BE2C (cell line): ENCODE measurements at regions not wholly inside any gene's neighbourhood (a gene's known extent, or its start where the extent isn't known, plus 50 kb on each side); places are given as distances from the start of the nearest gene placed in this dataset.

Experiments used
- DNase-seq: peaks from one replicate; pipeline ENCODE4 v3.0.0-alpha.2; 2020
- H3K27me3 ChIP-seq: fragments of 250-450 bp; sonication (Bioruptor Pico); 2 replicates; pipeline ENCODE4 v1.5.1; 2020; ENCODE audit warnings: mild to moderate bottlenecking
- H3K36me3 ChIP-seq: fragments of 250-450 bp; sonication (Bioruptor Pico); 2 replicates; pipeline ENCODE4 v1.5.1; 2020; ENCODE audit warnings: mild to moderate bottlenecking
- H3K4me1 ChIP-seq: fragments of 250-450 bp; sonication (Bioruptor Pico); 2 replicates; pipeline ENCODE4 v1.5.1; 2020
- H3K4me3 ChIP-seq: 2 replicates; pipeline ENCODE4 v1.5.1; 2011; ENCODE audit warnings: low read depth, low read length
- H3K9me3 ChIP-seq: fragments of 250-450 bp; sonication (Bioruptor Pico); 2 replicates; pipeline ENCODE4 v1.5.1; 2020
- CTCF ChIP-seq: IDR thresholded peaks from 2 replicates; pipeline ENCODE4 v1.5.1; 2012; ENCODE audit warnings: mild to moderate bottlenecking, low read depth, low read length

GRCh38 chr11:129614256-129614944 is 201.2 kb upstream of the TMEM45B start:
- Histone ChIP-seq H3K4me1 (no peaks in the 10 kb centered on the region), H3K9me3 (no peaks in the 10 kb centered on the region), H3K36me3 (no peaks in the 10 kb centered on the region), H3K4me3 (no peak overlapping the region), H3K27me3 (no peaks in the 10 kb centered on the region)
- no peak for DNase-seq
- no peak for TF ChIP-seq CTCF

DNA sequence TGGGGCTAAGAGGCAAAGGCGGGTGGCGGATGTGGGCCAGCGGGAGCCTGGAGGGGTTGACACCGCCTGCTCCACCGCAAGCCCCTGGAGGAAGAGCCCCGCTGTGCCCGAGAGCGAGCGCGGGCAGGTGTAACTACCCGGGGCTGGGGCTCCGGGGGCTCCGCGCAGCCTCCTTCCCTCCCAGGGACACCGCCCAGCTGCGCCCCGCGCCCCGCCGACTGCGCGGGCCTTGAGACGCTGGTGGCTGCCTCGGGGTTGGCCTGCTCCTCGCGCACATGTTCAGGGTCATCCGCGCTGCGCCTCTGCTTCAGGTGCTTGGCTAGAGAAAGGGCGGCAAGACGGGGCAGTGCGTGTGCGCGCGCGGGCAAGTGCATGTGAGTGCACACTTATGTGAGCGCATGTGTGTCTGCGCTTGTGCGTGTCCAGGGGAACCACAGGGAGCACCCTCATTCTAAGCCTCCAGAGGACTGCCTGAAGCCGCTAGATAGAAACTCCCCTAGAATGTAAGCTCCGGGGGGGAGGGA is 197.5 kb upstream of the TMEM45B start:
- no peak for DNase-seq
- TF ChIP-seq CTCF: no peak
- no peaks in the 10 kb centered on the region for H3K27me3 ChIP-seq
- H3K36me3 ChIP-seq: no peaks in the 10 kb centered on the region
- no peaks in the 10 kb centered on the region for H3K9me3 ChIP-seq
- no peaks in the 10 kb centered on the region for H3K4me1 ChIP-seq
- no peak overlapping the region for H3K4me3 ChIP-seq

GRCh38 chr11:129620237-129621104 is 195.2 kb upstream of the TMEM45B start:
- Histone ChIP-seq H3K9me3 (no peaks in the 10 kb centered on the region), H3K4me1 (no peaks in the 10 kb centered on the region), H3K27me3 (no peaks in the 10 kb centered on the region), H3K36me3 (no peaks in the 10 kb centered on the region), H3K4me3 (no peak overlapping the region)
- no peak for TF ChIP-seq CTCF
- no peak for DNase-seq

- Histone ChIP-seq H3K4me3 (no peak overlapping the region), H3K36me3 (no peaks in the 10 kb centered on the region), H3K27me3 (no peaks in the 10 kb centered on the region), H3K4me1 (no peaks in the 10 kb centered on the region), H3K9me3 (no peaks in the 10 kb centered on the region)
- DNase-seq: no peak
- no peak for TF ChIP-seq CTCF
These were observed 189.7 kb upstream of the TMEM45B start for GRCh38 chr11:129625930-129626329.

DNA sequence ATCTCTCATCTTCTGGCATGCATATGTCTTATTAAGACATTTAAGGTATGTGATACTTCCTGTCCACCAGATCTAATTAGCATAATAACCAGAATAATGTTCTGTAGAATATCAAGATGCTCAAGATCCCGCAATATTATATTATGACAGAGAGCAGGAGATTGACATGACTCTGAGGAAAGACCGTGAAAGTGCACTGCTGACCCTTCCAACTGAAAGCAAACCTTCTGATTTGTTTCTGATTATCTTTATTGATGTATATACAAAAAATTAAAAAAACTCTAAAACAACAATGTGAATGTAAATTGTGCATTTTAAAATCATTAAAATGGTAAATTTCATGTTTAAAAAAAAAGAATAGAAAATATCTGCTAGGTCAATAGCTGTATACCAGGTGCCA is 184.4 kb upstream of the TMEM45B start:
- Histone ChIP-seq H3K36me3 (no peaks in the 10 kb centered on the region), H3K27me3 (no peaks in the 10 kb centered on the region), H3K4me1 (no peaks in the 10 kb centered on the region), H3K4me3 (no peak overlapping the region), H3K9me3 (no peaks in the 10 kb centered on the region)
- DNase-seq: no peak
- TF ChIP-seq CTCF: no peak

DNA sequence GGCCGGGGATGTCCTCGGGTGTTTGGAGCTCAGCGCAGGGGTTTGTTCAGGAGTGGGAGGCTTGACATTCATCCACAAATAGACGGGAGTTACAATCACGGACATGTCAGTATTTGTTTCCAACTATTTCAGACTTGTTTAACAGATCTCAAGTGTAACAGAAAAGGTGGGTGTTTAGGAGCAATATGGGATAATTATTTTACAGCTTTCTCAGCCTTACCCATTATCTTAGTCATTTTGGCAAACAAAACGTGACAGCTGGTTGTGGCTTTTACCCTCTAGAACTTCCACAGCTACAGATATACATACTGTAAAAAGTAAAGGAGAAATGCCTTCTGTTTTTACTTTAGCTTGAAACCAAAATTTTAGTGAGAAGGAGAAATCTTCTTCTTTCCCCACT is 178.7 kb upstream of the TMEM45B start:
- H3K4me1 ChIP-seq: no peaks in the 10 kb centered on the region
- no peak for TF ChIP-seq CTCF
- H3K36me3 ChIP-seq: no peaks in the 10 kb centered on the region
- no peak overlapping the region for H3K4me3 ChIP-seq
- DNase-seq: no peak
- no peaks in the 10 kb centered on the region for H3K9me3 ChIP-seq
- H3K27me3 ChIP-seq: no peaks in the 10 kb centered on the region
